ENCODE measurements at regions not wholly inside any gene's neighbourhood (a gene's known extent, or its start where the extent isn't known, plus 50 kb on each side); places are given as distances from the start of the nearest gene placed in this dataset.

DNA sequence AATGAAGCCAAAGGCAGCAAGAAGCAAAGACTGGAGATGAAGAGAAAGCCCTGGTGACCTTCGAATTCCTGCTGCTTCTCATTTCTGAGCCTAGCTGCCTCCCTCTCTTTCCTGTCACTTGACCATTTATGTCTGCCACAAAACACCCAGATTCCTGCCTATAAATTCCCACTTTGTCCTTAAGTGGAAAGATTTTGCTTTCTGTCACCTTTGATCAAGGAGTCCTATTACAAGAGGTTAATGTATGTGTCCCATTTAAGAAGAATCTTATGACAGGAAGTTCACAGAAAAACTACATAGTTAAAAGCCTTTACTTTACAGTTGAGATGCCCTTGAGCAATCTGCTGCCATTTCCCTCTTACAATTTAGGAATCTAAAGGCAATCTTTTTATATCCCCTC lies 155.7 kb downstream of the GALC start:
- TF ChIP-seq POLR2A (IDR thresholded peaks at IDR 0.05; ENCODE audit: low read depth) (no peak), POLR2AphosphoS5 (IDR thresholded peaks at IDR 0.05) (no peak), CTCF (IDR thresholded peaks at IDR 0.05) (no peak)
- Histone ChIP-seq H3K27me3 (no peaks in the 10 kb centered on the region), H3K27ac (replicated peaks in 1 of 4) (no peak overlapping the region), H3K36me3 (no peaks in the 10 kb centered on the region), H3K4me1 (no peaks in the 10 kb centered on the region), H3K4me3 (no peak overlapping the region), H3K9me3 (no peaks in the 10 kb centered on the region)
- DNase-seq (ENCODE audit: extremely low spot score), result no peak
- WGBS, result 85% methylated on average over 1 of the region's 1 CpG
- intact Hi-C loops (cut with DNase I), result no loop called here

DNA sequence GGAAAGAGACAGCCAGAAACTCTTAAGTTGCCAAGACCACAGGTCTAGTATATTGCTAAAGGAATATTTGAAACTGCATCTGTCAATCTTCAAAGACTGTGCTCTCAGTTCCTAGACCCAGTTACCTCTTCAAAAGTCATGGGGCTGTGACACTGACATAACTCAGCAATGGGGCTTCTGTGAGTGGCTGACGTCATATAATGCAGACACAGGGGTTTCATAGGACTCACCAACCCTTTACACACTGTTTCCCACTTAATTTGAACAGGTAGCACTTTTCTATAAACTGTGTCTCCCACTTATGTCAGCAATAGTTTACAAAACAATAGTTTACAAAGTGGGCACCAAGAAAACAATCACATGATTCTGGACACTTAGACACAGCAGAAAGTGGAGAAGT lies 158.4 kb downstream of the GALC start:
- H3K4me1 ChIP-seq, result no peaks in the 10 kb centered on the region
- intact Hi-C loops (cut with DNase I), result no loop called here
- no peak for DNase-seq (ENCODE audit: extremely low spot score)
- no peak overlapping the region for H3K4me3 ChIP-seq
- H3K9me3 ChIP-seq, result no peaks in the 10 kb centered on the region
- no peaks in the 10 kb centered on the region for H3K36me3 ChIP-seq
- TF ChIP-seq POLR2AphosphoS5 (IDR thresholded peaks at IDR 0.05) (no peak), CTCF (IDR thresholded peaks at IDR 0.05) (no peak), POLR2A (IDR thresholded peaks at IDR 0.05; ENCODE audit: low read depth) (no peak), EP300 (IDR thresholded peaks at IDR 0.05) (no peak)
- no peaks in the 10 kb centered on the region for H3K27me3 ChIP-seq
- 83% methylated on average over 1 of the region's 1 CpG for WGBS
- no peak overlapping the region for H3K27ac ChIP-seq (replicated peaks in 1 of 4)

DNA sequence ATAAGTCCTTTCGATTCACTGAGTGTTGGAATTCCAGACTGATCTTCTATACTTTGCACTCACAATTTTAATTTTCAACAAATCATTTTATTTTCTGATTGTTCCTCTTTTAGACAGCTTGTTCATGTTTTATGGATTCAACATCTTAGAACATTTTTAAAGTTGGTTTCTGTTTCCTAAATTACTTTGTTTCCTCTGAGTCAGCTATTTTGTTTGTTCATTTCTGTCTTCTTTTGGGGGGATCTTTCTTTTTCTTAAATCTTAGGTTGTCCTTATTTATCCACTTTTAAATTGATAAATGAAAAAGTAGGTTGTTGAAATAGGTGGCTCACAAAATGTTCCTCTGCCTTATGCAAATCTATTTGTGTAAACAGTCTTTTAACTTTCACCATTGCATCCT lies 160.0 kb downstream of the GALC start:
- Histone ChIP-seq H3K9me3 (no peaks in the 10 kb centered on the region), H3K4me1 (no peaks in the 10 kb centered on the region), H3K27ac (replicated peaks in 1 of 4) (no peak overlapping the region), H3K36me3 (no peaks in the 10 kb centered on the region), H3K4me3 (no peak overlapping the region), H3K27me3 (no peaks in the 10 kb centered on the region)
- no peak for DNase-seq (ENCODE audit: extremely low spot score)
- intact Hi-C loops (cut with DNase I), result no loop called here
- TF ChIP-seq CTCF (IDR thresholded peaks at IDR 0.05) (no peak), POLR2AphosphoS5 (IDR thresholded peaks at IDR 0.05) (no peak), EP300 (IDR thresholded peaks at IDR 0.05) (no peak), POLR2A (IDR thresholded peaks at IDR 0.05; ENCODE audit: low read depth) (no peak)
- 93% methylated on average over 1 of the region's 1 CpG for WGBS

DNA sequence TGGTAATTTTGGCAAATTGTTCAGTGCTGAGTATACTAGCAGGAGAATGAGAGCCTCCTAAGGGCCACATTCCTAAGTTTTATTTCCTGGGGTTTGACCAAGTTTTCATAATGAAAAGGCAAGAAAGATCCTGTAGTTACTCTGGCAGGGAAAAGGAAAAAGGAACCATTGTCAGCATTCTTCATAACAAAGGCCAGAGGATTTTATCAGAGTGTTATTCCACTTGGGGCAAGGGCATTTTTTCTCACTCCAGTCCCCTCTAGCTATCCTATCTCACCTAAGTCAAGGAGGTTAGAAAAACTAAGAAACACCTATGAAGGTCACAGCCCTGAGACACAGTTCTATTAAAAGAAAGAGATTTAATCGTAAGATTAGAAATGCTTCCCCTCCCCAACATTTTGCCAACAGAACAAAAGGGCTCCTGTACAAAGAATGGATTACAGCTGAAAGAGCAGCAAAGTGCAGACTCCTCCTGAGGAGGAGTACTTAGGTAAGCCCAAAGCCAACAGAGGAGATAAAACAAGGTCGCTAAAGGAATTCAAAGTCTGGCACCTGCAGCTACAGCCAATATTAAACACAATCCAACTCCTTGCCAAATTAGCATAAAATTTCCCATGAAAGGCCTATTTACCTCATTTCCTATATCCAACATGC lies 162.4 kb downstream of the GALC start:
- Histone ChIP-seq H3K27ac (replicated peaks in 1 of 4) (no peak overlapping the region), H3K27me3 (no peaks in the 10 kb centered on the region), H3K4me3 (no peak overlapping the region), H3K36me3 (no peaks in the 10 kb centered on the region), H3K4me1 (no peaks in the 10 kb centered on the region), H3K9me3 (no peaks in the 10 kb centered on the region)
- no peak for DNase-seq (ENCODE audit: extremely low spot score)
- TF ChIP-seq POLR2A (IDR thresholded peaks at IDR 0.05; ENCODE audit: low read depth) (no peak), EP300 (IDR thresholded peaks at IDR 0.05) (no peak), CTCF (IDR thresholded peaks at IDR 0.05) (no peak), POLR2AphosphoS5 (IDR thresholded peaks at IDR 0.05) (no peak)
- 67% methylated on average over 2 of the region's 2 CpGs for WGBS
- intact Hi-C loops (cut with DNase I), result no loop called here

DNA sequence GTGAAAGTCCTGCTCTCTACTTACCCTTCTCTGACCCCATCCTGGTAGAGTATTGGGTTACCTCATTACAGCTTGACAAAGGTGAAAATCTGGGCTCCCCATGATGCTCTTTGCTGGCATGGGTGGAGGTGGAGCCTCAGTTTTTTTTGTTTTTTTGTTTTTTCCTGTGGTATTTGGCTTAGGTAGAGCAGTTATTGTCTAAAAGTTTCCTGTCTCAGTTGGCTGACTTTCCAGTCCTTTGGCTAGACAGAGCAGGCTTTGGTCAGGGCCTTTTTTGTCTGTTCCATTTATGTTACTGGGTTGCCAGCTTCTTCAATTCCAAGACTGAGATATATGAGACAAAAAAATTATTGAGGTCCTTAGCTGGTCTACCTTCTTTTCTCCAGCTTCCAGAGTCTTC lies 163.4 kb downstream of the GALC start:
- TF ChIP-seq POLR2A (IDR thresholded peaks at IDR 0.05; ENCODE audit: low read depth) (no peak), POLR2AphosphoS5 (IDR thresholded peaks at IDR 0.05) (no peak), EP300 (IDR thresholded peaks at IDR 0.05) (no peak), CTCF (IDR thresholded peaks at IDR 0.05) (no peak)
- Histone ChIP-seq H3K36me3 (no peaks in the 10 kb centered on the region), H3K4me1 (no peaks in the 10 kb centered on the region), H3K27ac (replicated peaks in 1 of 4) (no peak overlapping the region), H3K27me3 (no peaks in the 10 kb centered on the region), H3K9me3 (no peaks in the 10 kb centered on the region), H3K4me3 (no peak overlapping the region)
- intact Hi-C loops (cut with DNase I), result no loop called here
- DNase-seq (ENCODE audit: extremely low spot score), result no peak
